HG02623 (cell line): ENCODE measurements at regions not wholly inside any gene's neighbourhood (a gene's known extent, or its start where the extent isn't known, plus 50 kb on each side); places are given as distances from the start of the nearest gene placed in this dataset.

ENCODE experiments used
- ATAC-seq: cut with Tn5 transposase; IDR thresholded peaks from one replicate; pipeline ENCODE4 v1.9.1; 2021; ENCODE audit warnings: moderate library complexity; ENCODE audit not compliant: unreplicated experiment

GRCh38 chr2:217628061-217628460 lies 374.7 kb downstream of the TNS1 start:
- no peak for ATAC-seq

- no peak for ATAC-seq
Observed at GRCh38 chr2:217626926-217627325, 375.9 kb downstream of the TNS1 start.

GRCh38 chr2:217625557-217626169 lies 377.1 kb downstream of the TNS1 start:
- ATAC-seq, result no peak

GRCh38 chr2:217623281-217623912 lies 379.4 kb downstream of the TNS1 start:
- no peak for ATAC-seq

GRCh38 chr2:217622205-217623060 lies 380.4 kb downstream of the TNS1 start:
- ATAC-seq, result no peak

- ATAC-seq, result no peak
Observed at GRCh38 chr2:217621391-217621801, 381.4 kb downstream of the TNS1 start.

GRCh38 chr2:217618744-217619143 lies 384.1 kb downstream of the TNS1 start:
- no peak for ATAC-seq

- ATAC-seq, result no peak
Observed at GRCh38 chr2:217617616-217618022, 385.2 kb downstream of the TNS1 start.

GRCh38 chr2:217616936-217617335 lies 385.9 kb downstream of the TNS1 start:
- ATAC-seq, result no peak

GRCh38 chr2:217615171-217615570 lies 387.6 kb downstream of the TNS1 start:
- ATAC-seq, result no peak

- ATAC-seq, result no peak
Observed at GRCh38 chr2:217614498-217614897, 388.3 kb downstream of the TNS1 start.

GRCh38 chr2:217614096-217614495 lies 388.7 kb downstream of the TNS1 start:
- ATAC-seq, result no peak

- ATAC-seq, result no peak
Observed at GRCh38 chr2:217612920-217613319, 389.9 kb downstream of the TNS1 start.

GRCh38 chr2:217612211-217612610 lies 390.6 kb downstream of the TNS1 start:
- ATAC-seq, result no peak

GRCh38 chr2:217611626-217612127 lies 391.1 kb downstream of the TNS1 start:
- ATAC-seq, result no peak

GRCh38 chr2:217611056-217611455 lies 391.7 kb downstream of the TNS1 start:
- no peak for ATAC-seq

- no peak for ATAC-seq
Observed at GRCh38 chr2:217610401-217610814, 392.4 kb downstream of the TNS1 start.

- no peak for ATAC-seq
Observed at GRCh38 chr2:217609952-217610351, 392.8 kb downstream of the TNS1 start.

GRCh38 chr2:217606296-217606695 lies 396.5 kb downstream of the TNS1 start:
- ATAC-seq, result no peak

GRCh38 chr2:217604527-217605194 lies 398.1 kb downstream of the TNS1 start:
- no peak for ATAC-seq

GRCh38 chr2:217601601-217602000 lies 401.2 kb downstream of the TNS1 start:
- ATAC-seq, result no peak
